ENCODE measurements at regions not wholly inside any gene's neighbourhood (a gene's known extent, or its start where the extent isn't known, plus 50 kb on each side); places are given as distances from the start of the nearest gene placed in this dataset.

DNA sequence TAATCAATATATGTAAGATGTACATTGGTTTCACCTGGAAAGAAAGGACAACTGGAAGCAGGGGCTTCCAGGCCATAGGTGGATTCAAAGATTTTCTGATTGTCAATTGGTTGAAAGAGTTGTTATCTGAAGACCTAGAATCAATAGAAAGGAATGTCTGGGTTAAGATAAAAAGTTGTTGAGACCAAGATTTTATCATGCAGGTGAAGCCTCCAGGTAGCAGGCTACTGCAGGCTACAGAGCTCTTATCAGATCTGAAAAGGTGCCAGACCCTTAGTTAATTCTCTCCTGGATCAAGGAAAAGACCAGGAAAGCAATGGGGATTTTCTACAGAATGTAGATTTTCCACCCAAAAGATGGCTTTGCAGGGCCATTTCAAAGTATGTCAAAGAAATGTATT, 487.2 kb downstream of the BTBD3 start:
- no peak overlapping the region for H3K4me3 Mint-ChIP-seq
- no peaks in the 10 kb centered on the region for H3K27me3 Mint-ChIP-seq (ENCODE audit: low read depth)
- no peak overlapping the region for H3K27ac Mint-ChIP-seq
- H3K4me1 Mint-ChIP-seq (ENCODE audit: low read depth), result no peaks in the 10 kb centered on the region
- DNase-seq (ENCODE audit: low spot score), result no peak
- H3K9me3 Mint-ChIP-seq, result peaks cover 67% of the 10 kb centered on the region
- H3K36me3 Mint-ChIP-seq (ENCODE audit: low read depth), result no peaks in the 10 kb centered on the region

DNA sequence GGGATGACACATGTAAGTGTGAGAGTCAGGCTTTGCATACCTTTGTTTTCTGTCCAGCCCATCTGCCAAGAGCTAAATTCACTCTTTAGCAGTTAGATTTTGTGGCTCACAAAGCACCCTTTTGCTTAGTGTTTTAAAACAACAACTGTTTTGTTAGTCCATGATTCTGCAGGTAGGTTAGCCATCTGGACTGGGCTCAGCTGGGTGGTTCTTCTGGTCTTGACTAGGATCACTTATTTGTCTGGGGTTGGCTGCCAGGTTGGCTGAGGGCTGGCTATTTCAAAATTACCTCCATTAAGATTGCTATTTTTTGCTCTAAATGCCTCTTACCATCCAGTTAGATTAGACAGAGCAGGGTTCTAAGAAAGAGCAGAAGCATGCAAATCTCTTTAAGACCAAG, 489.3 kb downstream of the BTBD3 start:
- Mint-ChIP-seq H3K9me3 (peaks cover 70% of the 10 kb centered on the region), H3K27ac (no peak overlapping the region), H3K27me3 (ENCODE audit: low read depth) (no peaks in the 10 kb centered on the region), H3K4me1 (ENCODE audit: low read depth) (no peaks in the 10 kb centered on the region), H3K36me3 (ENCODE audit: low read depth) (no peaks in the 10 kb centered on the region), H3K4me3 (no peak overlapping the region)
- no peak for DNase-seq (ENCODE audit: low spot score)

DNA sequence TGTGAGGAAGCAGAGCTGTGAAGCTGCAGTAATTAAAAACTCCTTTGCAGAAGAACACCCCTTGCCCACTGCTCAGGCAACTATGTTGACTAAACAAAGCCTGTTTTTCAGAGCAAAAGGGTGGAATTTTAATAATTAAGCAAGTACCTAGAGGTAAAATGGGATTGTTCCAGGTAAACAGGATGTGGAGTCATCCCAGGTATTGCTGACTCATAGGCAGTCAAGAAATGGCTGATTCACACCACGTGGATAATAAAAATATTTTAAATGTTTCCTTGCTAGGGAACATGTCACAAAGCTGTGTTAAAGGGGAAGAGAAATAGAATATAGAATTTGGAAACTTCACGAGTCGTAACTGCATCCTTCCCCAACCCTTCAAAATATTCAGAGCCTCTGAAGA, 491.8 kb downstream of the BTBD3 start:
- H3K36me3 Mint-ChIP-seq (ENCODE audit: low read depth), result no peaks in the 10 kb centered on the region
- no peak overlapping the region for H3K4me3 Mint-ChIP-seq
- DNase-seq (ENCODE audit: low spot score), result no peak
- peaks cover 69% of the 10 kb centered on the region for H3K9me3 Mint-ChIP-seq
- no peaks in the 10 kb centered on the region for H3K4me1 Mint-ChIP-seq (ENCODE audit: low read depth)
- no peaks in the 10 kb centered on the region for H3K27me3 Mint-ChIP-seq (ENCODE audit: low read depth)
- H3K27ac Mint-ChIP-seq, result no peak overlapping the region

DNA sequence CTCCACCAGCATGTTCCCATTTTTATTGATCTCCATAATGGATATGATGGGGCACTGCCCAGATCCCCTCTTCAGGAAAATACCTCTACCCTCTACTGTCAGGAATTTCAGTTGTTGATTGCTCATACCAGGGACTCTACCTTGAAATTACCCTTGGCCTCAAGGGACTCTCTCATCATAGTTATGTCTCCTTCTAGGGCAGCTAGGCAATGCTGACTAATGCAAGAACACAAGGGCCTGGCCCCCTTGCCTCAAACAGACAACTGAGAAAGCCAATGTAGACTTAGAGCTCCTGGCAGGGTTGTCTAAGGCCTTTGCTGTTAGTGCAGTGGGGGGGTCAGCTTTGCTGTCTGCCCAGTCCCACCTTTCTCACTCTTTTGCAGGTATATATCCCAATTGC, 493.1 kb downstream of the BTBD3 start:
- H3K27ac Mint-ChIP-seq, result no peak overlapping the region
- H3K36me3 Mint-ChIP-seq (ENCODE audit: low read depth), result no peaks in the 10 kb centered on the region
- no peaks in the 10 kb centered on the region for H3K4me1 Mint-ChIP-seq (ENCODE audit: low read depth)
- no peaks in the 10 kb centered on the region for H3K27me3 Mint-ChIP-seq (ENCODE audit: low read depth)
- H3K9me3 Mint-ChIP-seq, result peaks cover 66% of the 10 kb centered on the region
- no peak overlapping the region for H3K4me3 Mint-ChIP-seq
- no peak for DNase-seq (ENCODE audit: low spot score)

DNA sequence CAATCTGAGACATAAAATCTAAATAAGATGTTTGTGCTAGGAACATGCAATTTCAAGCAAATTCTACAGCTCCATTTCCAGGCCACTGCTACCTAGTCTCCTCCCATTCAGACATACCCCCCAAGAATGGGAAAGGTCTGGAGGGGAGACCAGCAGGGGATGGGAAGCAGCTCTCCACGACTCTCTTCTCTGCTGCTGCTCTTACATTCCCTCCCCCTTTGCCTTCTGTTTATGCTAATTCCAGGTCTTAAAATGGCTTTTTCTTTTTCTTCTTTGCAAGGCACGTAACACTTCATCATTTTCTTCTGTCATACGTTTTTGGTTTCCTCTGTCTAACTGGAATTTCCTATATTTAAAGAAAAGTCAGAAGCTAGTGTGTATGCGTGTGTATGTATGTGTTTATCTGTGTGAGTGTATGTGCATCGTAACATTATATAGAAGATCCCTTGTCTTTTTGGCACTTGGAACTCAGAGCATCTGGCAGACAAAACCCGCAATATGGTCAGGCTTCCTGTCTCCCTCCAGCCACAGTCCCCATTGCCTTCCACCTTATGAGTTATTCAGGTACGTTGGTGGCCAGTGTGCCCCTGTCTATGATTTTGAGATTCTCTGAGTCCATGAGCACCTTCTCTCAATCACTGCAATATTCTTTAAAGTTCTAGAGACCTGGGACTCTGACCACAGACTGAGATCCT, 493.7 kb downstream of the BTBD3 start:
- no peaks in the 10 kb centered on the region for H3K27me3 Mint-ChIP-seq (ENCODE audit: low read depth)

DNA sequence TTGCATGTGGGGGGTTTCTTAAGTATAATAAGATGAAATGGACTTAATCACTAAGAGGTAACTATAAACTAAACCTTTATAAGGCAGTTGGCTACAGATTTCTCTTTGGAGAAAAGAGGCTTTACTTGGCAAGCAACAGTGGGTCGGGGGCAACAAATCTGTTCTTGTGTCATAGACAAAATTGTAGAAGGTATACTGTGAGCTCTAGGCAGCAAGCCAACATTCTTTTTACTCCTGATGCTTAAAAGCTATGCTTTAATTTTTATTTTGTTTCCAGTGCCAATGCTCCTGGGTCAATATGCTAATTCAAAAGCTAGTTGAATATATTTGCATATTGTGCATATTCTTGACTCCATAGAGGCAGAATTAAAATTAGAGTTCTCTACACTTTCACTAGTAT, 495.4 kb downstream of the BTBD3 start:
- H3K4me3 Mint-ChIP-seq, result no peak overlapping the region
- no peak for DNase-seq (ENCODE audit: low spot score)
- no peak overlapping the region for H3K27ac Mint-ChIP-seq

More for the DNA sequence above, 493.7 kb downstream of the BTBD3 start:
- no peaks in the 10 kb centered on the region for H3K36me3 Mint-ChIP-seq (ENCODE audit: low read depth)
- no peak for DNase-seq (ENCODE audit: low spot score)
- no peak overlapping the region for H3K27ac Mint-ChIP-seq
- H3K4me3 Mint-ChIP-seq, result no peak overlapping the region
- H3K4me1 Mint-ChIP-seq (ENCODE audit: low read depth), result no peaks in the 10 kb centered on the region
- peaks cover 70% of the 10 kb centered on the region for H3K9me3 Mint-ChIP-seq

DNA sequence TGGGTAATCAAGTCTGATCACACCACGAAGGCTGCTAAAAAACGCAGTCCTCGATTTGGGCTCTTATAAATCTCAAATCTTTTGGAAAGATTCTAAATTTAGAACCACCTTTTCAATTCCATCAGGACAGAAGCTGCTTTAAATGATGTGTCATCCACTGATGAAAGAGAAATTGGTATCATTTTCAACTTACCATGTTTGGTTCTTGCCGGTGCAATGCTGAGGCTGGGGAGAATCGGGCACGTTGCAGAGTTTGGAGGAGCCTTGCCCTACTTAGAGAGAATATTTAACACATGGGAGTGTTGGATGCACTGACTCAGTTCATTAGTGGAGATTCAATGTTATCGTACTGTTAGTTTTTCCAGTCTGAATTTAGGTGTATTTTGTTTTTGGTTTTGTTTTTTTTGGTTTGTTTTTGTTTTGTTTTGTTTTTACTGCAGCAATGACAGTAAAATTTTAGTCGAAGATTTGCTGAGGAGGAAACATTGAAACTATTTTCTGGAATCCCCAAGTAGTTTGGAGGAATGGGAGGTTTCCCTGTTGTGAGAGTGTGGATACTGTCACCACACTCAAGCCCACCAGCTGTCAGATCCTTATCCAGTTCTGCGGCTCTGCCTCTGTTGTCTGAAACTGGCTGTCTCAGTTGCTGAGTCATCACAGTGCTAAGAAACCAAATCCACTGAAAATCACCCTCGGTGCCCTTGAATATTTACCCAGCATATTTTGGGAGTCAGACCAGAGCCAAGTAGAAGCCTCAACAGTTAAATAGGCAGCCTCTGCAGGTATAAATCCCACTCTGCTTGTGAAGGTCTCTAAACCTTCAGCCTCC, 497.0 kb downstream of the BTBD3 start:
- Mint-ChIP-seq H3K27me3 (ENCODE audit: low read depth) (no peaks in the 10 kb centered on the region), H3K9me3 (peaks cover 48% of the 10 kb centered on the region), H3K4me3 (no peak overlapping the region), H3K4me1 (ENCODE audit: low read depth) (no peaks in the 10 kb centered on the region), H3K36me3 (ENCODE audit: low read depth) (no peaks in the 10 kb centered on the region), H3K27ac (no peak overlapping the region)
- no peak for DNase-seq (ENCODE audit: low spot score)

More for the DNA sequence above, 495.4 kb downstream of the BTBD3 start:
- Mint-ChIP-seq H3K27me3 (ENCODE audit: low read depth) (no peaks in the 10 kb centered on the region), H3K36me3 (ENCODE audit: low read depth) (no peaks in the 10 kb centered on the region), H3K9me3 (peaks cover 54% of the 10 kb centered on the region), H3K4me1 (ENCODE audit: low read depth) (no peaks in the 10 kb centered on the region)

DNA sequence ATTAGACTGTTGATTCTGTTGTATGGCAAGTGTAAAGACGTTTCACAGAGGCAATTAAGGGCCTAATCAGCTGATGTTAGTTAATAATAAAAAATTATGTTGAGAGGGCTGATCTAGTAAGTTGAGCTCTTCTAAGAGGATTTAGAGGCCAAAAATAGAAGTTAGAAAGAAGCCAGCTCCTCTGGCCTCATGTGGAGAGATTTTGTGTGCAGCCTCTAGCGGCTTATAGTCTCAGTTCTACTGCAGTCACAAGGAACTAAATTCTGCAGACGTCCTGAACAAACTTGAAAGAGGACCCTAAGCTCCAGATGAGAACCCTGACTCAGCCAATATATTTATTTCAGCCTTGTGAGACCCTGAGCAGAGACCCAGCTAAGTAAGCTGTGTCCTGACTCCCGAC, 498.6 kb downstream of the BTBD3 start:
- Mint-ChIP-seq H3K36me3 (ENCODE audit: low read depth) (no peaks in the 10 kb centered on the region), H3K4me3 (no peak overlapping the region), H3K4me1 (ENCODE audit: low read depth) (no peaks in the 10 kb centered on the region), H3K9me3 (peaks cover 45% of the 10 kb centered on the region), H3K27ac (no peak overlapping the region), H3K27me3 (ENCODE audit: low read depth) (no peaks in the 10 kb centered on the region)
- DNase-seq (ENCODE audit: low spot score), result no peak

DNA sequence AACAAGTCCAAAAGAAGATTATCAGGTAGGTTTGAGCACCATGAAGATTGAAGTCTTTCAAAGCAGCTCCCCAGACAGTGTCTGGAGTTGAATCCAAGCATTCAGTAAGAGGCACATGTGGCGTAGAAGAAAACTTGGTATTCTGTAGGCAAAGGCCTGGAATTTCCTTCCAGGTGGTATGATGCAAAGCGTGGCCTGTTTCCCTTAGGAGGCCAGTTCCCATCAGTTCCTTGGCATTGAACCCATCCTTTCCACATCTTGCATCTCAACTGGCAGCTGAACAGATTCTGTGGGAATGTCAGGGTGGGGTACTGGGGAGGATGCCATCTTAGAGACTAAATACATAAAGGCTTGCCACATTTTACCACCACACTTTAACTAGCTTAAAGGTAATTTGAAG, 516.0 kb downstream of the BTBD3 start:
- H3K9me3 Mint-ChIP-seq, result peaks cover 26% of the 10 kb centered on the region
- H3K27me3 Mint-ChIP-seq (ENCODE audit: low read depth), result no peaks in the 10 kb centered on the region
- H3K27ac Mint-ChIP-seq, result no peak overlapping the region
- no peak for DNase-seq (ENCODE audit: low spot score)
- no peak overlapping the region for H3K4me3 Mint-ChIP-seq
- H3K4me1 Mint-ChIP-seq (ENCODE audit: low read depth), result no peaks in the 10 kb centered on the region
- H3K36me3 Mint-ChIP-seq (ENCODE audit: low read depth), result no peaks in the 10 kb centered on the region

DNA sequence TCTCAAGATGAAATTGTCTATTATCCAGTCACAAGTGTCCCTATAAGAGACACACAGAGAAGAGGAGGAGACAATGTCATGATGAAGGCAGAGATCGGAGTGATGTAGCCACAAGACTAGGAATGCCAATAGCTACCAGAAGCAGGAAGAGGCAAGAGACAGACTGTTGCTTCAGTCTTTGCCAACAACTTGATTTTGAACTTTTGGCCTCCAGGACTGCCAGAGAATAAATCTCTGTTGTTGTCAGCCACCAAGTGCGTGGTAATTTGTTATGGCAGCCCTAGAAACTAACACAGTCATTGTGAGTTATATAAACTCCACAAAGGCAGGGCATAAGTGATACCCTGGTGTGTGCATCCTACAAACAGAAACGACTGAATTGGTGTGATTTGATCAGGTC, 517.0 kb downstream of the BTBD3 start:
- H3K27ac Mint-ChIP-seq, result no peak overlapping the region
- no peaks in the 10 kb centered on the region for H3K27me3 Mint-ChIP-seq (ENCODE audit: low read depth)

DNA sequence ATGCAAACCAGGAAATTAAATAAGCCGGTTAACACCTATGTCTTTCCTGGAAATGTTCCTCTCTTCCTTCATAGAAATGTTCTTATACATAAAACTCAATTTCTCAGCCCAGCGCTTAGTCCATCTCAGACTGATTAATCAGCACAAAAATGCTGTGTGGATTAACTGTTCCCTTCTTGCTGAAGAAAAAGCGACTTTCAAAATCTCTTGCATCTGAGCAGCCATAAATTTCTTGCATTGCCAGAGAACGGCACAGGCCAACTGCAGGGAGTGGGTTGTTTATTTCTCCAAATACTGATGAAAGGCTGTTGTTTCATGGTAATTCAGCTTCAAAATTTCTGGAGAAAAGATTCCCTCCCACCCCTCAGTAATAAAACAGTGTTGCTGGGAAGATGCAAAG, 517.6 kb downstream of the BTBD3 start:
- H3K4me1 Mint-ChIP-seq (ENCODE audit: low read depth), result no peaks in the 10 kb centered on the region
- no peak overlapping the region for H3K4me3 Mint-ChIP-seq
- H3K36me3 Mint-ChIP-seq (ENCODE audit: low read depth), result no peaks in the 10 kb centered on the region

More for the DNA sequence above, 517.0 kb downstream of the BTBD3 start:
- H3K4me1 Mint-ChIP-seq (ENCODE audit: low read depth), result no peaks in the 10 kb centered on the region
- DNase-seq (ENCODE audit: low spot score), result no peak
- H3K9me3 Mint-ChIP-seq, result peaks cover 32% of the 10 kb centered on the region
- H3K4me3 Mint-ChIP-seq, result no peak overlapping the region
- no peaks in the 10 kb centered on the region for H3K36me3 Mint-ChIP-seq (ENCODE audit: low read depth)

DNA sequence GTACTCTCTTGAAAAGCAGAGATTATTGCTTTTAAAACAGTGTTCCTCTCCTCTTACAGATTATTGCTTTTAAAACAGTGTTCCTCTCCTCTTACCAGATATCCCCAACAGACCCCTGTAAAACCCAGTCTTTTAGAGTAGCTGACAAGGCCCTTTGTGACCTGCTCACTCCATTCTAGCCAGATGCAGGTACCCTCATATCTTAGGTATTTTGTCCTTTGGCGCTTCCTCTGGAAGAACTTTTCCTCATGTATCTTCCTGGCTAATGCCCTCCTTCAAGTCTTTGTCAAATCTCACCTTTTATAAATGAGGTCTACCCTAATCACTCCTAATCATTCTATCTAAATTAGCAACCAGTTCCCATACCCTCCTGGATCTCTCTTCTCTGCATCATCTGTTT, 536.0 kb downstream of the BTBD3 start:
- Mint-ChIP-seq H3K36me3 (ENCODE audit: low read depth) (no peaks in the 10 kb centered on the region), H3K27ac (no peak overlapping the region), H3K27me3 (ENCODE audit: low read depth) (no peaks in the 10 kb centered on the region), H3K9me3 (peaks cover 30% of the 10 kb centered on the region), H3K4me1 (ENCODE audit: low read depth) (no peaks in the 10 kb centered on the region), H3K4me3 (no peak overlapping the region)
- no peak for DNase-seq (ENCODE audit: low spot score)

More for the DNA sequence above, 517.6 kb downstream of the BTBD3 start:
- no peak for DNase-seq (ENCODE audit: low spot score)
- H3K27me3 Mint-ChIP-seq (ENCODE audit: low read depth), result no peaks in the 10 kb centered on the region
- peaks cover 32% of the 10 kb centered on the region for H3K9me3 Mint-ChIP-seq
- H3K27ac Mint-ChIP-seq, result no peak overlapping the region

DNA sequence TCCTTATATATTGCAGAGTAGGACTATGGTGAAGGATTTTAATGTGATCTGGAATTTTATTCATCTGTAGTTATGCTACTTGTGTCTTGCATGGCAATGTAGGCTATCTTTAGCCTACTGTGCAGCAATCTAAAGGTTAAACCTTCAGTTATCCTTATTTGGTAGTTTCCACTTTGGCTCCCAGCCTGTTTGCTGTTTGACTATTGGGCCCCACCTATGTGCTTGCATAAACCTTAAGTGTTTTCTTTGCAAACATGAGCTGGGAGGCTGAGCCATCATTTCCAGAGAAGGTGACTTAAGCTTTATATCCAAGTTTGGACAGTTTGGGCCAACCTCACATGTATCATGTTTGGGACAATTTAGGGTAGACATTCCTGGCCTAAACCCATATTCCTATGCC, 537.5 kb downstream of the BTBD3 start:
- H3K27ac Mint-ChIP-seq, result no peak overlapping the region
- no peak for DNase-seq (ENCODE audit: low spot score)
- H3K9me3 Mint-ChIP-seq, result peaks cover 23% of the 10 kb centered on the region
- no peaks in the 10 kb centered on the region for H3K4me1 Mint-ChIP-seq (ENCODE audit: low read depth)
- no peak overlapping the region for H3K4me3 Mint-ChIP-seq
- no peaks in the 10 kb centered on the region for H3K27me3 Mint-ChIP-seq (ENCODE audit: low read depth)
- H3K36me3 Mint-ChIP-seq (ENCODE audit: low read depth), result no peaks in the 10 kb centered on the region

DNA sequence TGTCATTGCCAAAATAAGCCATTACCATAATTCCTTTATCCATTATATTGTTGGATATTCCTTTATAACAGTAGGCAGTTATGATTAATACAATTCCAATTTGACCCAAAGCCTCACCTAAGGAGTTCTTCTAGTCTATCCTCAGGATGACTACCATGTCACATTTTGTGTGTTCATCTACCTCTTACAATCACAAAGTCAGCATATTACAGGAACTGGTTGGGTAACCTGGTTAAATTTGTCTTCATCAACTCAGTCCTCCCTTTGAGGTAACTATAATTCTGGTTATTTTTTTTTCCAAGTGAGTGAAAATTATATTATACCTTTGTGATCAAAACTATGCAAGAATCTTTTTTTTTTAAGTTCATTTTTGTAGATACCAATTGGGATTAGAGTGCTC, 540.5 kb downstream of the BTBD3 start:
- Mint-ChIP-seq H3K27me3 (ENCODE audit: low read depth) (no peaks in the 10 kb centered on the region), H3K27ac (no peak overlapping the region), H3K4me1 (ENCODE audit: low read depth) (no peaks in the 10 kb centered on the region), H3K4me3 (no peak overlapping the region), H3K36me3 (ENCODE audit: low read depth) (no peaks in the 10 kb centered on the region), H3K9me3 (peaks cover 37% of the 10 kb centered on the region)
- DNase-seq (ENCODE audit: low spot score), result no peak
